IMR-90 (cell line): ENCODE measurements at regions not wholly inside any gene's neighbourhood (a gene's known extent, or its start where the extent isn't known, plus 50 kb on each side); places are given as distances from the start of the nearest gene placed in this dataset.

ENCODE experiments used
- ATAC-seq: fragments of 200-7000 bp; cut with Tn5 transposase; 2 replicates; pipeline ENCODE4 v1.9.1; 2020; ENCODE audit warnings: low read depth, mild to moderate bottlenecking, moderate library complexity
- BruUV-seq: library from RNA; stranded (reverse); fragments of 400-500 nt; replicated peaks from 2 replicates; lab custom pipeline; 2021; lab: Mats Ljungman, UMichigan
- CTCF ChIA-PET: fragments of 300-600 bp; formaldehyde crosslinking; extraction: SDS; loops from one replicate; lab custom pipeline; 2021; ENCODE audit warnings: antibody characterized with exemption; lab: Yijun Ruan, JAX
- POLR2A ChIA-PET: fragments of 300-600 bp; sonication (Branson Sonifier 250); formaldehyde crosslinking; loops from one replicate; lab custom pipeline; 2022; ENCODE audit warnings: antibody characterized with exemption; ENCODE audit not compliant: unreplicated experiment; lab: Charles Lee
- DNase-seq: peaks from one replicate; pipeline ENCODE4 v3.0.0; 2013
- H2AFZ ChIP-seq: replicated peaks from 2 replicates; pipeline ENCODE3; 2013; ENCODE audit warnings: low read length, mild to moderate bottlenecking; ENCODE audit not compliant: poor library complexity
- H2AK5ac ChIP-seq: 2 replicates; pipeline ENCODE4 v1.6.1; 2013; ENCODE audit warnings: low read depth, low read length, inconsistent platforms
- H2AK9ac ChIP-seq: replicated peaks from 2 replicates; pipeline ENCODE3; 2013; ENCODE audit warnings: mild to moderate bottlenecking, low read depth, low read length, moderate library complexity; ENCODE audit not compliant: poor library complexity
- H2BK120ac ChIP-seq: 2 replicates; pipeline ENCODE4 v1.6.1; 2013; ENCODE audit warnings: low read depth, low read length, inconsistent platforms
- H2BK15ac ChIP-seq: 3 replicates; pipeline ENCODE4 v1.6.1; 2013; ENCODE audit warnings: low read depth, low read length, inconsistent platforms
- H2BK20ac ChIP-seq: 2 replicates; pipeline ENCODE4 v1.6.1; 2013; ENCODE audit warnings: low read depth, mild to moderate bottlenecking, inconsistent platforms, low read length, moderate library complexity
- H2BK5ac ChIP-seq: 2 replicates; pipeline ENCODE4 v1.6.1; 2013; ENCODE audit warnings: mild to moderate bottlenecking, low read depth, low read length, inconsistent platforms; ENCODE audit not compliant: poor library complexity, severe bottlenecking
- H3K14ac ChIP-seq: replicated peaks from 2 replicates; pipeline ENCODE4 v1.6.1; 2013; ENCODE audit warnings: low read depth, low read length, inconsistent platforms
- H3K18ac ChIP-seq: 2 replicates; pipeline ENCODE4 v1.6.1; 2013; ENCODE audit warnings: low read depth, low read length, control low read depth
- H3K23ac ChIP-seq: 2 replicates; pipeline ENCODE4 v1.6.1; 2013; ENCODE audit warnings: low read depth, low read length, inconsistent platforms
- H3K27ac ChIP-seq: 2 replicates; pipeline ENCODE4 v1.5.1; 2013; ENCODE audit warnings: mild to moderate bottlenecking, control low read depth, low read length; ENCODE audit not compliant: insufficient read depth
- H3K27me3 ChIP-seq: 2 replicates; pipeline ENCODE4 v1.6.1; 2013; ENCODE audit warnings: low read length; ENCODE audit not compliant: control insufficient read depth, insufficient read depth
- H3K36me3 ChIP-seq: 2 replicates; pipeline ENCODE4 v1.6.1; 2013; ENCODE audit warnings: low read length, mixed read lengths; ENCODE audit not compliant: control insufficient read depth, insufficient read depth
- H3K4ac ChIP-seq: 2 replicates; pipeline ENCODE4 v1.6.1; 2013; ENCODE audit warnings: low read depth, low read length, inconsistent platforms
- H3K4me1 ChIP-seq: 2 replicates; pipeline ENCODE4 v1.6.1; 2013; ENCODE audit warnings: low read length, mixed read lengths; ENCODE audit not compliant: control insufficient read depth, insufficient read depth
- H3K4me2 ChIP-seq: 2 replicates; pipeline ENCODE4 v1.6.1; 2013; ENCODE audit warnings: low read depth, mild to moderate bottlenecking, control low read depth, low read length, moderate library complexity
- H3K4me3 ChIP-seq: 2 replicates; pipeline ENCODE4 v1.5.1; 2013; ENCODE audit warnings: low read depth, mild to moderate bottlenecking, control low read depth, low read length, moderate library complexity; ENCODE audit not compliant: insufficient read depth
- H3K56ac ChIP-seq: 2 replicates; pipeline ENCODE4 v1.6.1; 2013; ENCODE audit warnings: low read length, inconsistent platforms; ENCODE audit not compliant: insufficient read depth; ENCODE audit errors: extremely low read depth
- H3K79me1 ChIP-seq, 2 experiments: 2 replicates each; pipeline ENCODE4 v1.6.1; 2013; ENCODE audit warnings: low read length in 2 of 2, inconsistent platforms in 1 of 2, low read depth in 1 of 2
- H3K9ac ChIP-seq: 2 replicates; pipeline ENCODE4 v1.6.1; 2013; ENCODE audit warnings: low read depth, low read length, control low read depth
- H3K9me1 ChIP-seq: 2 replicates; pipeline ENCODE4 v1.6.1; 2013; ENCODE audit warnings: low read length, inconsistent platforms; ENCODE audit not compliant: insufficient read depth
- H3K9me3 ChIP-seq: 2 replicates; pipeline ENCODE4 v1.6.1; 2013; ENCODE audit warnings: low read length; ENCODE audit not compliant: control insufficient read depth, insufficient read depth
- H4K20me1 ChIP-seq: 2 replicates; pipeline ENCODE4 v1.6.1; 2013; ENCODE audit warnings: low read length, inconsistent platforms; ENCODE audit not compliant: insufficient read depth
- H4K5ac ChIP-seq: 2 replicates; pipeline ENCODE4 v1.6.1; 2013; ENCODE audit warnings: mild to moderate bottlenecking, low read depth, low read length, control low read depth
- H4K8ac ChIP-seq, 2 experiments: 2 replicates each; pipeline ENCODE4 v1.6.1; 2013; ENCODE audit warnings: low read depth in 2 of 2, low read length in 2 of 2, control low read depth in 1 of 2, inconsistent platforms in 1 of 2
- H4K91ac ChIP-seq: 2 replicates; pipeline ENCODE4 v1.6.1; 2013; ENCODE audit warnings: low read depth, low read length, inconsistent platforms; ENCODE audit not compliant: insufficient read depth
- BHLHE40 ChIP-seq: fragments of 150-350 bp; IDR thresholded peaks from 2 replicates; pipeline ENCODE4 v1.6.1; 2016; ENCODE audit warnings: mild to moderate bottlenecking, low read depth, low read length
- POLR2A ChIP-seq: IDR thresholded peaks from 2 replicates; pipeline ENCODE4 v1.6.1; 2012; ENCODE audit warnings: mild to moderate bottlenecking, low read depth, low read length
- SMC3 ChIP-seq: fragments of 150-350 bp; IDR thresholded peaks from 2 replicates; pipeline ENCODE4 v1.6.1; 2016; ENCODE audit warnings: low read depth, mild to moderate bottlenecking, antibody characterized with exemption, low read length, moderate library complexity
- WGBS, 2 experiments: methylation state at CpG; one replicate each; pipeline versions ENCODE4 v1.1.5 to v1.1.7; 2013; ENCODE audit warnings: missing lambda C conversion rate in 2 of 2; ENCODE audit not compliant: insufficient read length in 1 of 2; ENCODE audit errors: extremely low coverage in 2 of 2; 5-methylcytosine and 5-hydroxymethylcytosine counted together
- dilution Hi-C: fragments of 300-500 bp; cut with HindIII; formaldehyde crosslinking; loops from one replicate; pipeline ENCODE4 v1.14.3; 2018; ENCODE audit warnings: low sequenced_read_pairs; ENCODE audit not compliant: unreplicated experiment
- in situ Hi-C: fragments of 300-500 bp; cut with MboI; formaldehyde crosslinking; loops from 3 replicates; pipeline ENCODE4 v1.14.3; 2019; ENCODE audit warnings: low sequenced_read_pairs, inconsistent platforms, mixed read lengths
- intact Hi-C: fragments of 100-400 bp; cut with micrococcal nuclease; formaldehyde crosslinking; loops from 2 replicates; pipeline ENCODE4 v1.10.0; 2022

DNA sequence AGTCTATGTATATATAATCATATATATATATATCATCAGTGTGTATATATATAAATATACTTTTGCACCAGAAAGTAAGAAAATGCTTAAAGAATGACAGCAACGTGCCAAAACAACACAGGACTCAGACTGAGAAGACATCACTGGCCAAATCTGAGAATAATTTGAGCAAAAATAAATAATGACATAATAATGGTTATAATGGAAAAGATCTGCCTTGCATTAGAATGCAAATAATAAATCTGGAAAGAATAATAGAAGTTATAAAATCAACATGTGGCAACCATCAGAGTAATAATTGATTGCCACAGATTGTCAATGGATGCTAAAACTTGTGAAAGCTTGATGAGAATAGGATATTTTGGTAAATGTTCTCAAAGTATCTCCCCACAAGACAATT lies 61.5 kb upstream of the PLEKHG7 start:
- TF ChIP-seq POLR2A, result no peak
- TF ChIP-seq SMC3, result no peak
- TF ChIP-seq BHLHE40, result no peak
- H3K27ac ChIP-seq, result no peak overlapping the region
- no peak overlapping the region for H2AFZ ChIP-seq
- intact Hi-C loops, result no loop called here
- no peaks in the 10 kb centered on the region for H3K36me3 ChIP-seq
- dilution Hi-C loops, result no loop called here
- no peak overlapping the region for H3K4ac ChIP-seq
- no peak overlapping the region for H2BK20ac ChIP-seq
- H3K4me1 ChIP-seq, result no peaks in the 10 kb centered on the region
- no peak overlapping the region for H3K4me2 ChIP-seq
- H2AK5ac ChIP-seq, result no peak overlapping the region
- in situ Hi-C loops, result loop anchor here (10.0 to 25.0 kb wide), 2 partner anchors 1256 to 1679 kb away; partner anchors contain the start of gene CCER1
- no peaks in the 10 kb centered on the region for H3K27me3 ChIP-seq
- H3K9me3 ChIP-seq, result no peaks in the 10 kb centered on the region
- H3K9me1 ChIP-seq, result no peaks in the 10 kb centered on the region
- H3K79me1 ChIP-seq, result no peaks in the 10 kb centered on the region
- POLR2A ChIA-PET, result no interaction called here
- H3K9ac ChIP-seq, result no peak overlapping the region
- no CpG with 5 or more reads among the region's 1 CpG for WGBS, 2 experiments
- CTCF ChIA-PET, result no interaction called here
- H3K23ac ChIP-seq, result no peak overlapping the region
- no peak overlapping the region for H2BK120ac ChIP-seq
- no peak overlapping the region for H4K91ac ChIP-seq
- H3K18ac ChIP-seq, result no peak overlapping the region
- no peak overlapping the region for H3K14ac ChIP-seq
- H2BK5ac ChIP-seq, result no peak overlapping the region
- no peak overlapping the region for H2BK15ac ChIP-seq
- DNase-seq (no peak), ATAC-seq (no peak)
- BruUV-seq, result no TSS peak
- no peak overlapping the region for H4K5ac ChIP-seq
- H3K4me3 ChIP-seq, result no peak overlapping the region
- H4K20me1 ChIP-seq, result no peaks in the 10 kb centered on the region
- H4K8ac ChIP-seq, result no peak overlapping the region
- no peak overlapping the region for H2AK9ac ChIP-seq
- H3K56ac ChIP-seq, result no peak overlapping the region
